Breast epithelium (tissue), 3 donors: ENCODE measurements at regions not wholly inside any gene's neighbourhood (a gene's known extent, or its start where the extent isn't known, plus 50 kb on each side); places are given as distances from the start of the nearest gene placed in this dataset.

Source experiments
- CTCF ChIP-seq, 3 donors: fragments of 450-650 bp; IDR thresholded peaks; one replicate each; pipeline ENCODE4 v1.5.1; 2016 to 2017; ENCODE audit warnings: antibody characterized with exemption in 3 of 3, mild to moderate bottlenecking in 3 of 3, moderate library complexity in 3 of 3
- POLR2A ChIP-seq: fragments of 450-650 bp; IDR thresholded peaks from one replicate; pipeline ENCODE4 v1.6.1; 2016; ENCODE audit warnings: antibody characterized with exemption, mild to moderate bottlenecking, moderate library complexity
- POLR2AphosphoS5 ChIP-seq, 3 donors: sonication (generic); formaldehyde crosslinking; IDR thresholded peaks; one replicate each; pipeline ENCODE4 v1.6.1; 2017; ENCODE audit warnings: antibody characterized with exemption in 3 of 3

- no peak for TF ChIP-seq POLR2A
- TF ChIP-seq CTCF (IDR thresholded peaks at IDR 0.05), result no peak
- no peak for TF ChIP-seq POLR2AphosphoS5 (IDR thresholded peaks at IDR 0.05)
Measured at GRCh38 chr6:6823568-6824224, 235.2 kb downstream of the LY86 start.
